GM12878 (cell line): ENCODE measurements at regions not wholly inside any gene's neighbourhood (a gene's known extent, or its start where the extent isn't known, plus 50 kb on each side); places are given as distances from the start of the nearest gene placed in this dataset.

ENCODE experiments used
- ATAC-seq: fragments of 200-7000 bp; cut with Tn5 transposase; 3 replicates; pipeline ENCODE4 v1.9.1; 2020; ENCODE audit warnings: mild to moderate bottlenecking, moderate library complexity
- BruUV-seq: library from RNA; stranded (reverse); fragments of 400-500 nt; replicated peaks from 2 replicates; lab custom pipeline; 2021; lab: Mats Ljungman, UMichigan
- CTCF ChIA-PET: fragments of 300-600 bp; sonication (Branson Sonifier 250); formaldehyde crosslinking; extraction: SDS; loops from one replicate; lab custom pipeline; 2021; ENCODE audit warnings: inconsistent platforms; lab: Yijun Ruan, JAX
- POLR2A ChIA-PET: fragments of 350-600 bp; formaldehyde crosslinking; extraction: SDS; loops from one replicate; lab custom pipeline; 2021; ENCODE audit warnings: inconsistent platforms; lab: Charles Lee
- RAD21 ChIA-PET: fragments of 300-600 bp; sonication (Branson Sonifier 250); formaldehyde crosslinking; loops from one replicate; lab custom pipeline; 2023; ENCODE audit warnings: antibody characterized with exemption; ENCODE audit not compliant: unreplicated experiment; lab: Charles Lee
- SMC1A ChIA-PET: fragments of 300-600 bp; sonication (Branson Sonifier 250); formaldehyde crosslinking; loops from one replicate; lab custom pipeline; 2023; ENCODE audit not compliant: unreplicated experiment, uncharacterized antibody; lab: Charles Lee
- DNase-seq: peaks from one replicate; pipeline ENCODE4 v3.0.0-alpha.2; 2011; ENCODE audit warnings: low read depth, low spot score
- FAIRE-seq: peaks from 3 replicates; lab custom pipeline; 2011; peaks lifted over from hg19 to GRCh38; lab: Jason Lieb, UNC
- H2AFZ ChIP-seq: 2 replicates; pipeline ENCODE4 v1.6.0; 2011; ENCODE audit warnings: low read depth, low read length, control low read depth; ENCODE audit not compliant: control insufficient read depth
- H3K27ac ChIP-seq: 2 replicates; pipeline ENCODE4 v1.5.1; 2011; ENCODE audit warnings: control low read depth; ENCODE audit not compliant: control insufficient read depth, insufficient read depth
- H3K27me3 ChIP-seq, 2 experiments: replicated peaks in 1 of 2; 2 replicates each; pipeline versions ENCODE4 v1.6.0 to v1.6.1; 2011; ENCODE audit warnings: low read length in 1 of 2; ENCODE audit not compliant: control insufficient read depth in 2 of 2, insufficient read depth in 2 of 2
- H3K36me3 ChIP-seq, 2 experiments: 2 replicates each; pipeline ENCODE4 v1.5.1; 2011; ENCODE audit warnings: low read length in 1 of 2; ENCODE audit not compliant: control insufficient read depth in 2 of 2, insufficient read depth in 2 of 2
- H3K4me1 ChIP-seq: 2 replicates; pipeline ENCODE4 v1.6.1; 2011; ENCODE audit warnings: mild to moderate bottlenecking, low read length, moderate library complexity, mixed read lengths; ENCODE audit not compliant: control insufficient read depth, insufficient read depth
- H3K4me2 ChIP-seq: 2 replicates; pipeline ENCODE4 v1.6.0; 2011; ENCODE audit warnings: control low read depth; ENCODE audit not compliant: control insufficient read depth, insufficient read depth
- H3K4me3 ChIP-seq: fragments of 200-600 bp; sonication (generic); 2 replicates; pipeline ENCODE4 v1.5.1; 2016
- H3K79me2 ChIP-seq: 2 replicates; pipeline ENCODE4 v1.6.0; 2011; ENCODE audit warnings: low read length; ENCODE audit not compliant: control insufficient read depth, insufficient read depth
- H3K9ac ChIP-seq: 2 replicates; pipeline ENCODE4 v1.8.0; 2011; ENCODE audit warnings: low read length, control low read depth, mixed read lengths; ENCODE audit not compliant: control insufficient read depth, insufficient read depth
- H3K9me3 ChIP-seq: replicated peaks from 3 replicates; pipeline ENCODE4 v1.5.1; 2011; ENCODE audit warnings: mild to moderate bottlenecking, low read length; ENCODE audit not compliant: control insufficient read depth, insufficient read depth
- H4K20me1 ChIP-seq: 2 replicates; pipeline ENCODE4 v1.6.0; 2011; ENCODE audit not compliant: control insufficient read depth, insufficient read depth
- FOXM1 ChIP-seq: IDR thresholded peaks from 2 replicates; pipeline ENCODE4 v1.6.1; 2012; ENCODE audit warnings: low read depth, mild to moderate bottlenecking, inconsistent platforms, low read length, moderate library complexity
- HCFC1 ChIP-seq: fragments of 150-350 bp; IDR thresholded peaks from 2 replicates; pipeline ENCODE4 v1.6.1; 2014; ENCODE audit warnings: low read length
- IRF4 ChIP-seq: IDR thresholded peaks from 2 replicates; pipeline ENCODE4 v1.6.1; 2011; ENCODE audit warnings: low read depth, low read length
- KDM1A ChIP-seq: fragments of 200-600 bp; sonication (generic); IDR thresholded peaks from 2 replicates; pipeline ENCODE4 v1.6.1; 2016; ENCODE audit warnings: borderline replicate concordance
- POU2F2 ChIP-seq: IDR thresholded peaks from 3 replicates; pipeline ENCODE4 v1.6.1; 2011; ENCODE audit warnings: low read depth, mild to moderate bottlenecking, low read length, borderline replicate concordance
- SPI1 ChIP-seq: IDR thresholded peaks from 2 replicates; pipeline ENCODE4 v1.6.1; 2011; ENCODE audit warnings: low read depth, mild to moderate bottlenecking, low read length, moderate library complexity, borderline replicate concordance; ENCODE audit not compliant: insufficient read depth
- SREBF1 ChIP-seq: IDR thresholded peaks from 2 replicates; pipeline ENCODE4 v1.6.1; 2012; ENCODE audit warnings: mild to moderate bottlenecking, low read length
- TAF1 ChIP-seq: IDR thresholded peaks from 2 replicates; pipeline ENCODE4 v1.6.1; 2011; ENCODE audit warnings: mild to moderate bottlenecking, low read depth, low read length, borderline replicate concordance
- TCF7 ChIP-seq: IDR thresholded peaks from 2 replicates; pipeline ENCODE4 v1.6.1; 2014; ENCODE audit warnings: antibody characterized with exemption, borderline replicate concordance
- YY1 ChIP-seq: IDR thresholded peaks from 2 replicates; pipeline ENCODE4 v1.6.1; 2011; ENCODE audit warnings: low read depth, mild to moderate bottlenecking, low read length
- ZNF217 ChIP-seq: fragments of 450-650 bp; IDR thresholded peaks from 2 replicates; pipeline ENCODE4 v1.6.1; 2017; ENCODE audit warnings: antibody characterized with exemption, mild to moderate bottlenecking
- WGBS: methylation state at CpG from one replicate; pipeline ENCODE4 v1.1.6; 2016; ENCODE audit warnings: low lambda C conversion rate; ENCODE audit not compliant: insufficient replicate concordance, insufficient coverage; ENCODE audit errors: missing lambda C conversion rate; 5-methylcytosine and 5-hydroxymethylcytosine counted together
- in situ Hi-C: fragments of 300-500 bp; cut with MboI; formaldehyde crosslinking; loops from 9 replicates; pipeline ENCODE4 v1.14.3; 2018; ENCODE audit warnings: mixed read lengths
- intact Hi-C: fragments of 100-400 bp; cut with micrococcal nuclease; formaldehyde crosslinking; loops from one replicate; pipeline ENCODE4 v1.14.2; 2022; ENCODE audit not compliant: unreplicated experiment
- TF ChIP-seq, protein P1 (sequence below): fragments of 150-350 bp; IDR thresholded peaks from 2 replicates; pipeline ENCODE4 v1.6.1; 2016; ENCODE audit warnings: low read depth, low read length
- TF ChIP-seq, protein P2 (sequence below): fragments of 450-650 bp; IDR thresholded peaks from 2 replicates; pipeline ENCODE4 v1.6.1; 2017; ENCODE audit warnings: low read depth, mild to moderate bottlenecking, moderate library complexity
- TF ChIP-seq, protein P3 (sequence below): IDR thresholded peaks from 2 replicates; pipeline ENCODE4 v1.6.1; 2011; ENCODE audit warnings: low read depth, mild to moderate bottlenecking, low read length, moderate library complexity, borderline replicate concordance; ENCODE audit errors: extremely low read depth

DNA sequence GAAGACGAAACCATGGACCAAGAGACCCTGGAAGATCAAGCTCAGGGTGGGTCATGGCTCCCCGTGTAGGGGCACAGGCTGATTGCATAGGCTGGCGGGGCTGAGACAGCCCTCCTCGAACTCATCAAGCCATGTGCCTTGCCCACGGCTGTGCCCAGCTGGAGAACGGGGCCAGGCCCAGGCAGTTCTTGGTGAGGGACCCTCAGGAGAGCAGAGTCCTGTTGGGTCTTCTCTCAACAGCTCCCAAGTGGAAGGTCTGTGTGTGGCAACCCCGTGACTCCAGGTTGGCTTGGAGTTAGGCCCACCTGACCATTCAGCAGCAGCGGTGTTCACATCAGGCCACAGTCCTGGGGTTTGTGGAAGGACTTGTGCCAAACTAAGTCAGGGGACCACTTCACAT, 276.5 kb downstream of the QKI start:
- POLR2A ChIA-PET = no interaction called here
- RAD21 ChIA-PET = no interaction called here
- SMC1A ChIA-PET = no interaction called here
- in situ Hi-C loops (no loop called here), intact Hi-C loops (no loop called here)
- Histone ChIP-seq H3K27me3 (no peaks in the 10 kb centered on the region), H2AFZ (no peak overlapping the region), H3K9me3 (no peaks in the 10 kb centered on the region; the same call in 2 of the 3 replicates), H3K4me3 (no peak overlapping the region), H4K20me1 (no peaks in the 10 kb centered on the region), H3K79me2 (no peaks in the 10 kb centered on the region), H3K4me2 (no peak overlapping the region), H3K9ac (no peak overlapping the region), H3K36me3 (no peaks in the 10 kb centered on the region), H3K4me1 (peaks cover 6% of the 10 kb centered on the region; the same call in 1 of the 2 replicates), H3K27ac (no peak overlapping the region)
- no peak for ATAC-seq
- no peak for FAIRE-seq
- BruUV-seq = no TSS peak
- TF ChIP-seq POU2F2 (no peak), YY1 (no peak), TCF7 (no peak), SPI1 (no peak), FOXM1 (no peak)
- DNase-seq = no peak
- CTCF ChIA-PET = interaction anchor here (0.6 kb wide), 1 partner anchor 133 kb away, joined by 3 read pairs; no protein-coding TSS in a partner anchor
- WGBS = 62% methylated on average over 8 of the region's 8 CpGs

DNA sequence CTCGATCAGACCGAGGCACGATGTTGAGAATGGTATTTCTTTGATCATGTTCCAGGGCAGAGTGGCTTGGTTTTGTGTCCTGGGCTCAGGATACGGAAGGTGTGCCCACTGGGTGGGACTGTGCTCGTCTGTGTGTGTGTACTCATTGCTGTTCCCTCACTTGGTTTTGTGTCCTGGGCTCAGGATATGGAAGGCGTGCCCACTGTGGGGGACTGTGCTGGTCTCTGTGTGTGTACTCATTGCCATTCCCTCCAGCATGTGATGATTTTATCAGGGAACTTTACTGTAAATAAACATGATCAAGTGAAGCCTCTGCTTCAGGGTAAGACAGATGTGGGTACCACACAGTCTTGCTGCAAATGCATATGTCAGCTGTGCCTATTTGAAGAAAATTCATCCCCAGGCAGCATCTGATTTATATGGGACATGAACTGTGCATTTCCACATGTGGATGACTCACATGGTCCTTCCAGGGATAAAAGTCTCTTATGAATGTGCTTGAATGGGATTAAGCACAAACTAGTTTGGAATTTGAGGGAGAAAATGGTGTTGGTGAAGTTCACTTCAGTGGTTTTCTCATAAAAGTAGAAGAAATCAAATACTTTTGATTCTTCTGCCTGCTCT, 274.3 kb downstream of the QKI start:
- Histone ChIP-seq H3K36me3 (no peaks in the 10 kb centered on the region), H3K4me2 (no peak overlapping the region), H3K9ac (no peak overlapping the region), H3K9me3 (no peaks in the 10 kb centered on the region; the same call in 2 of the 3 replicates), H3K4me1 (peaks cover 10% of the 10 kb centered on the region), H3K79me2 (no peaks in the 10 kb centered on the region), H3K27me3 (no peaks in the 10 kb centered on the region), H3K4me3 (no peak overlapping the region), H4K20me1 (no peaks in the 10 kb centered on the region), H3K27ac (no peak overlapping the region), H2AFZ (no peak overlapping the region)
- SMC1A ChIA-PET = no interaction called here
- RAD21 ChIA-PET = no interaction called here
- ATAC-seq (no peak), FAIRE-seq (no peak), DNase-seq (no peak)
- POLR2A ChIA-PET = no interaction called here
- TF ChIP-seq, protein P1, sequence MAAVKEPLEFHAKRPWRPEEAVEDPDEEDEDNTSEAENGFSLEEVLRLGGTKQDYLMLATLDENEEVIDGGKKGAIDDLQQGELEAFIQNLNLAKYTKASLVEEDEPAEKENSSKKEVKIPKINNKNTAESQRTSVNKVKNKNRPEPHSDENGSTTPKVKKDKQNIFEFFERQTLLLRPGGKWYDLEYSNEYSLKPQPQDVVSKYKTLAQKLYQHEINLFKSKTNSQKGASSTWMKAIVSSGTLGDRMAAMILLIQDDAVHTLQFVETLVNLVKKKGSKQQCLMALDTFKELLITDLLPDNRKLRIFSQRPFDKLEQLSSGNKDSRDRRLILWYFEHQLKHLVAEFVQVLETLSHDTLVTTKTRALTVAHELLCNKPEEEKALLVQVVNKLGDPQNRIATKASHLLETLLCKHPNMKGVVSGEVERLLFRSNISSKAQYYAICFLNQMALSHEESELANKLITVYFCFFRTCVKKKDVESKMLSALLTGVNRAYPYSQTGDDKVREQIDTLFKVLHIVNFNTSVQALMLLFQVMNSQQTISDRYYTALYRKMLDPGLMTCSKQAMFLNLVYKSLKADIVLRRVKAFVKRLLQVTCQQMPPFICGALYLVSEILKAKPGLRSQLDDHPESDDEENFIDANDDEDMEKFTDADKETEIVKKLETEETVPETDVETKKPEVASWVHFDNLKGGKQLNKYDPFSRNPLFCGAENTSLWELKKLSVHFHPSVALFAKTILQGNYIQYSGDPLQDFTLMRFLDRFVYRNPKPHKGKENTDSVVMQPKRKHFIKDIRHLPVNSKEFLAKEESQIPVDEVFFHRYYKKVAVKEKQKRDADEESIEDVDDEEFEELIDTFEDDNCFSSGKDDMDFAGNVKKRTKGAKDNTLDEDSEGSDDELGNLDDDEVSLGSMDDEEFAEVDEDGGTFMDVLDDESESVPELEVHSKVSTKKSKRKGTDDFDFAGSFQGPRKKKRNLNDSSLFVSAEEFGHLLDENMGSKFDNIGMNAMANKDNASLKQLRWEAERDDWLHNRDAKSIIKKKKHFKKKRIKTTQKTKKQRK = no peak
- no peak for TF ChIP-seq TAF1
- no peak for TF ChIP-seq KDM1A
- TF ChIP-seq, protein P2, sequence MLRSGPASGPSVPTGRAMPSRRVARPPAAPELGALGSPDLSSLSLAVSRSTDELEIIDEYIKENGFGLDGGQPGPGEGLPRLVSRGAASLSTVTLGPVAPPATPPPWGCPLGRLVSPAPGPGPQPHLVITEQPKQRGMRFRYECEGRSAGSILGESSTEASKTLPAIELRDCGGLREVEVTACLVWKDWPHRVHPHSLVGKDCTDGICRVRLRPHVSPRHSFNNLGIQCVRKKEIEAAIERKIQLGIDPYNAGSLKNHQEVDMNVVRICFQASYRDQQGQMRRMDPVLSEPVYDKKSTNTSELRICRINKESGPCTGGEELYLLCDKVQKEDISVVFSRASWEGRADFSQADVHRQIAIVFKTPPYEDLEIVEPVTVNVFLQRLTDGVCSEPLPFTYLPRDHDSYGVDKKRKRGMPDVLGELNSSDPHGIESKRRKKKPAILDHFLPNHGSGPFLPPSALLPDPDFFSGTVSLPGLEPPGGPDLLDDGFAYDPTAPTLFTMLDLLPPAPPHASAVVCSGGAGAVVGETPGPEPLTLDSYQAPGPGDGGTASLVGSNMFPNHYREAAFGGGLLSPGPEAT = no peak
- no peak for TF ChIP-seq IRF4
- no peak for TF ChIP-seq HCFC1
- TF ChIP-seq, protein P3, sequence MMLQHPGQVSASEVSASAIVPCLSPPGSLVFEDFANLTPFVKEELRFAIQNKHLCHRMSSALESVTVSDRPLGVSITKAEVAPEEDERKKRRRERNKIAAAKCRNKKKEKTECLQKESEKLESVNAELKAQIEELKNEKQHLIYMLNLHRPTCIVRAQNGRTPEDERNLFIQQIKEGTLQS = no peak
- TF ChIP-seq SREBF1 = no peak
- no peak for TF ChIP-seq ZNF217
- WGBS = 77% methylated on average over 6 of the region's 6 CpGs
- no TSS peak for BruUV-seq
- in situ Hi-C loops (no loop called here), intact Hi-C loops (no loop called here)
- CTCF ChIA-PET = no interaction called here
